HEK293 (cell line): ENCODE measurements at regions not wholly inside any gene's neighbourhood (a gene's known extent, or its start where the extent isn't known, plus 50 kb on each side); places are given as distances from the start of the nearest gene placed in this dataset.

ENCODE experiments used
- CTCF ChIA-PET: fragments of 350-600 bp; formaldehyde crosslinking; extraction: SDS; loops from one replicate; lab custom pipeline; 2021; ENCODE audit warnings: antibody characterized with exemption; lab: Yijun Ruan, JAX
- POLR2A ChIA-PET: fragments of 300-600 bp; formaldehyde crosslinking; extraction: SDS; loops from one replicate; lab custom pipeline; 2020; ENCODE audit warnings: antibody characterized with exemption, inconsistent platforms; lab: Yijun Ruan, JAX
- H3K27ac ChIP-seq: fragments of 200-500 bp; sonication (Bioruptor generic); 2 replicates; pipeline ENCODE4 v1.5.1; 2014; ENCODE audit warnings: low read depth, low read length, control low read depth, inconsistent platforms; ENCODE audit errors: extremely low read depth
- H3K36me3 ChIP-seq, 2 experiments: fragments of 200-500 bp in 1 of 2; sonication (Bioruptor generic) in 1 of 2; 1 replicate in 1 of 2; 2 replicates in 1 of 2; pipeline ENCODE4 v1.5.1; 2014 to 2017; ENCODE audit warnings: inconsistent platforms in 2 of 2, low read length in 2 of 2; ENCODE audit not compliant: control insufficient read depth in 2 of 2, insufficient read depth in 1 of 2
- H3K4me1 ChIP-seq: fragments of 200-500 bp; sonication (Bioruptor generic); 2 replicates; pipeline ENCODE4 v1.5.1; 2014; ENCODE audit warnings: mild to moderate bottlenecking, low read length, inconsistent platforms; ENCODE audit not compliant: control insufficient read depth, insufficient read depth
- H3K4me3 ChIP-seq: 2 replicates; pipeline ENCODE4 v1.5.1; 2011; ENCODE audit warnings: low read depth, mild to moderate bottlenecking, control low read depth, low read length, moderate library complexity
- H3K9me3 ChIP-seq: fragments of 200-500 bp; sonication (Bioruptor generic); 2 replicates; pipeline ENCODE4 v1.5.1; 2014; ENCODE audit warnings: low read depth, low read length, inconsistent platforms; ENCODE audit not compliant: control insufficient read depth, insufficient read depth
- PRDM1 ChIP-seq: fragments of 450-650 bp; formaldehyde crosslinking; IDR thresholded peaks from 2 replicates; pipeline ENCODE4; 2016; ENCODE audit warnings: missing biosample characterization, missing genetic modification characterization
- TRIM28 ChIP-seq: IDR thresholded peaks from 2 replicates; pipeline ENCODE4 v1.6.1; 2011; ENCODE audit warnings: low read length, control low read depth, borderline replicate concordance
- YY2 ChIP-seq: fragments of 450-650 bp; formaldehyde crosslinking; IDR thresholded peaks from 2 replicates; pipeline ENCODE4 v1.5.1; 2016; ENCODE audit warnings: missing biosample characterization, missing genetic modification characterization
- ZBTB17 ChIP-seq: fragments of 450-650 bp; formaldehyde crosslinking; IDR thresholded peaks from 2 replicates; pipeline ENCODE4 v1.5.1; 2016; ENCODE audit warnings: missing biosample characterization, missing genetic modification characterization
- ZBTB21 ChIP-seq: fragments of 450-650 bp; formaldehyde crosslinking; IDR thresholded peaks from 2 replicates; pipeline ENCODE4 v1.5.1; 2017; ENCODE audit warnings: missing biosample characterization, missing genetic modification characterization
- ZNF133 ChIP-seq: fragments of 450-650 bp; formaldehyde crosslinking; IDR thresholded peaks from 2 replicates; pipeline ENCODE4 v1.5.1; 2016; ENCODE audit warnings: missing biosample characterization, missing genetic modification characterization
- ZNF211 ChIP-seq: fragments of 450-650 bp; formaldehyde crosslinking; IDR thresholded peaks from 2 replicates; pipeline ENCODE4 v1.5.1; 2016; ENCODE audit warnings: low read depth, missing biosample characterization, missing genetic modification characterization
- ZNF26 ChIP-seq: fragments of 450-650 bp; formaldehyde crosslinking; IDR thresholded peaks from 2 replicates; pipeline ENCODE4 v1.5.1; 2016; ENCODE audit warnings: missing biosample characterization, missing genetic modification characterization
- ZNF292 ChIP-seq: fragments of 450-650 bp; formaldehyde crosslinking; IDR thresholded peaks from 2 replicates; pipeline ENCODE4 v1.5.1; 2016; ENCODE audit warnings: low read depth, missing biosample characterization, missing genetic modification characterization, borderline replicate concordance
- ZNF341 ChIP-seq: fragments of 450-650 bp; formaldehyde crosslinking; IDR thresholded peaks from 2 replicates; pipeline ENCODE4; 2016; ENCODE audit warnings: low read depth, missing biosample characterization, missing genetic modification characterization
- ZNF362 ChIP-seq: fragments of 450-650 bp; formaldehyde crosslinking; IDR thresholded peaks from 2 replicates; pipeline ENCODE4 v1.5.1; 2016; ENCODE audit warnings: missing biosample characterization, missing genetic modification characterization
- ZNF366 ChIP-seq: fragments of 450-650 bp; formaldehyde crosslinking; conservative IDR thresholded peaks from 2 replicates; pipeline ENCODE4 v1.5.1; 2016; ENCODE audit warnings: missing biosample characterization, missing genetic modification characterization
- ZNF391 ChIP-seq: fragments of 450-650 bp; formaldehyde crosslinking; IDR thresholded peaks from 2 replicates; pipeline ENCODE4 v1.5.1; 2016; ENCODE audit warnings: low read depth, missing biosample characterization, missing genetic modification characterization, borderline replicate concordance
- ZNF394 ChIP-seq: fragments of 450-650 bp; formaldehyde crosslinking; IDR thresholded peaks from 2 replicates; pipeline ENCODE4 v1.5.1; 2016; ENCODE audit warnings: missing biosample characterization, missing genetic modification characterization, mild to moderate bottlenecking, moderate library complexity, borderline replicate concordance
- ZNF404 ChIP-seq: fragments of 450-650 bp; formaldehyde crosslinking; IDR thresholded peaks from 2 replicates; pipeline ENCODE4 v1.5.1; 2017; ENCODE audit warnings: missing biosample characterization, missing genetic modification characterization
- ZNF600 ChIP-seq: fragments of 450-650 bp; formaldehyde crosslinking; IDR thresholded peaks from 2 replicates; pipeline ENCODE4 v1.5.1; 2016; ENCODE audit warnings: missing biosample characterization, missing genetic modification characterization
- ZNF610 ChIP-seq: fragments of 450-650 bp; formaldehyde crosslinking; IDR thresholded peaks from 2 replicates; pipeline ENCODE4 v1.5.1; 2016; ENCODE audit warnings: missing biosample characterization, missing genetic modification characterization, borderline replicate concordance
- ZNF621 ChIP-seq: fragments of 450-650 bp; formaldehyde crosslinking; IDR thresholded peaks from 2 replicates; pipeline ENCODE4 v1.5.1; 2017; ENCODE audit warnings: missing biosample characterization, missing genetic modification characterization
- ZNF658 ChIP-seq: fragments of 450-650 bp; formaldehyde crosslinking; IDR thresholded peaks from 2 replicates; pipeline ENCODE4; 2016; ENCODE audit warnings: missing biosample characterization, missing genetic modification characterization
- ZNF660 ChIP-seq: fragments of 450-650 bp; IDR thresholded peaks from 2 replicates; pipeline ENCODE4 v1.5.1; 2018; ENCODE audit warnings: missing biosample characterization, mild to moderate bottlenecking, missing genetic modification characterization
- ZNF704 ChIP-seq: fragments of 450-650 bp; formaldehyde crosslinking; IDR thresholded peaks from 2 replicates; pipeline ENCODE4 v1.5.1; 2016; ENCODE audit warnings: missing biosample characterization, missing genetic modification characterization
- ZNF792 ChIP-seq: fragments of 450-650 bp; formaldehyde crosslinking; IDR thresholded peaks from 2 replicates; pipeline ENCODE4 v1.5.1; 2016; ENCODE audit warnings: missing biosample characterization, missing genetic modification characterization
- TF ChIP-seq, protein P1 (sequence below): fragments of 450-650 bp; formaldehyde crosslinking; conservative IDR thresholded peaks from 2 replicates; pipeline ENCODE4 v1.5.1; 2016; ENCODE audit warnings: low read depth, missing biosample characterization, missing genetic modification characterization

GRCh38 chr2:12176623-12177454 lies 430.4 kb downstream of the LPIN1 start:
- no peak overlapping the region for H3K4me3 ChIP-seq
- no peak overlapping the region for H3K27ac ChIP-seq
- CTCF ChIA-PET = interaction anchor here (0.5 kb wide), 2 partner anchors 23 to 62 kb away, joined by 3 read pairs; no protein-coding TSS in a partner anchor
- TF ChIP-seq PRDM1 = no peak
- no peak for TF ChIP-seq ZNF610 (tag by site-specific recombination)
- TF ChIP-seq ZNF26 (tag by site-specific recombination) = no peak
- TF ChIP-seq ZNF366 = 0 out of 2 replicates have a peak, but pooled peaks have one; percentile 32
- no peak for TF ChIP-seq ZNF404
- 0 out of 2 replicates have a peak, but pooled peaks have one; percentile 25 for TF ChIP-seq ZNF660 (tag by site-specific recombination)
- TF ChIP-seq ZNF362 (tag by site-specific recombination) = peak; percentile 51; the same call in 1 of the 2 replicates
- TF ChIP-seq YY2 = no peak
- TF ChIP-seq ZNF658 (tag by site-specific recombination) = no peak
- TF ChIP-seq TRIM28 = 0 out of 2 replicates have a peak, but pooled peaks have one; percentile 37
- TF ChIP-seq ZNF704 (tag by site-specific recombination) = no peak
- peak; percentile 39; the same call in 1 of the 2 replicates for TF ChIP-seq ZNF394 (tag by site-specific recombination)
- no peak for TF ChIP-seq ZNF292
- peak; percentile 65 for TF ChIP-seq ZNF341 (tag by site-specific recombination)
- TF ChIP-seq ZBTB17 (tag by site-specific recombination) = 0 out of 2 replicates have a peak, but pooled peaks have one; percentile 15
- POLR2A ChIA-PET = interaction anchor here (0.6 kb wide), 1 partner anchor 150 kb away, joined by 4 read pairs; no protein-coding TSS in a partner anchor
- no peaks in the 10 kb centered on the region for H3K36me3 ChIP-seq
- no peaks in the 10 kb centered on the region for H3K9me3 ChIP-seq
- no peaks in the 10 kb centered on the region; the same call in 1 of the 2 replicates for H3K4me1 ChIP-seq

- H3K4me1 ChIP-seq = no peaks in the 10 kb centered on the region; the same call in 1 of the 2 replicates
- H3K4me3 ChIP-seq = no peak overlapping the region
- CTCF ChIA-PET = interaction anchor here (0.6 to 0.7 kb wide), 2 partner anchors 829 to 949 kb away, joined by 3 to 4 read pairs; no protein-coding TSS in a partner anchor
- POLR2A ChIA-PET = interaction anchor here (0.6 kb wide), 1 partner anchor 150 kb away, joined by 4 read pairs; no protein-coding TSS in a partner anchor
- no peaks in the 10 kb centered on the region for H3K9me3 ChIP-seq
- H3K36me3 ChIP-seq = no peaks in the 10 kb centered on the region
- no peak overlapping the region for H3K27ac ChIP-seq
- TF ChIP-seq ZNF391 (tag by site-specific recombination) = no peak
- TF ChIP-seq ZNF621 (tag by site-specific recombination) = no peak
- no peak for TF ChIP-seq ZNF133
- no peak for TF ChIP-seq ZBTB21 (tag by site-specific recombination)
- TF ChIP-seq ZNF600 (tag by site-specific recombination) = no peak
- TF ChIP-seq ZNF211 = no peak
- no peak for TF ChIP-seq ZNF792 (tag by site-specific recombination)
- TF ChIP-seq, protein P1, sequence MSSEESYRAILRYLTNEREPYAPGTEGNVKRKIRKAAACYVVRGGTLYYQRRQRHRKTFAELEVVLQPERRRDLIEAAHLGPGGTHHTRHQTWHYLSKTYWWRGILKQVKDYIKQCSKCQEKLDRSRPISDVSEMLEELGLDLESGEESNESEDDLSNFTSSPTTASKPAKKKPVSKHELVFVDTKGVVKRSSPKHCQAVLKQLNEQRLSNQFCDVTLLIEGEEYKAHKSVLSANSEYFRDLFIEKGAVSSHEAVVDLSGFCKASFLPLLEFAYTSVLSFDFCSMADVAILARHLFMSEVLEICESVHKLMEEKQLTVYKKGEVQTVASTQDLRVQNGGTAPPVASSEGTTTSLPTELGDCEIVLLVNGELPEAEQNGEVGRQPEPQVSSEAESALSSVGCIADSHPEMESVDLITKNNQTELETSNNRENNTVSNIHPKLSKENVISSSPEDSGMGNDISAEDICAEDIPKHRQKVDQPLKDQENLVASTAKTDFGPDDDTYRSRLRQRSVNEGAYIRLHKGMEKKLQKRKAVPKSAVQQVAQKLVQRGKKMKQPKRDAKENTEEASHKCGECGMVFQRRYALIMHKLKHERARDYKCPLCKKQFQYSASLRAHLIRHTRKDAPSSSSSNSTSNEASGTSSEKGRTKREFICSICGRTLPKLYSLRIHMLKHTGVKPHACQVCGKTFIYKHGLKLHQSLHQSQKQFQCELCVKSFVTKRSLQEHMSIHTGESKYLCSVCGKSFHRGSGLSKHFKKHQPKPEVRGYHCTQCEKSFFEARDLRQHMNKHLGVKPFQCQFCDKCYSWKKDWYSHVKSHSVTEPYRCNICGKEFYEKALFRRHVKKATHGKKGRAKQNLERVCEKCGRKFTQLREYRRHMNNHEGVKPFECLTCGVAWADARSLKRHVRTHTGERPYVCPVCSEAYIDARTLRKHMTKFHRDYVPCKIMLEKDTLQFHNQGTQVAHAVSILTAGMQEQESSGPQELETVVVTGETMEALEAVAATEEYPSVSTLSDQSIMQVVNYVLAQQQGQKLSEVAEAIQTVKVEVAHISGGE (tag by site-specific recombination) = no peak
These were observed 431.2 kb downstream of the LPIN1 start for GRCh38 chr2:12177455-12178288.
